NT2/D1 (cell line): ENCODE measurements at regions not wholly inside any gene's neighbourhood (a gene's known extent, or its start where the extent isn't known, plus 50 kb on each side); places are given as distances from the start of the nearest gene placed in this dataset.

Experiments used
- SUZ12 ChIP-seq: IDR thresholded peaks from 2 replicates; pipeline ENCODE4 v1.6.1; 2011; ENCODE audit not compliant: insufficient read length, insufficient read depth; ENCODE audit errors: extremely low read depth
- YY1 ChIP-seq: IDR thresholded peaks from 2 replicates; pipeline ENCODE4 v1.6.1; 2011; ENCODE audit not compliant: insufficient read length, insufficient read depth
- ZNF274 ChIP-seq: IDR thresholded peaks from 2 replicates; pipeline ENCODE4 v1.6.1; 2011; ENCODE audit warnings: mild to moderate bottlenecking, low read depth, low read length

DNA sequence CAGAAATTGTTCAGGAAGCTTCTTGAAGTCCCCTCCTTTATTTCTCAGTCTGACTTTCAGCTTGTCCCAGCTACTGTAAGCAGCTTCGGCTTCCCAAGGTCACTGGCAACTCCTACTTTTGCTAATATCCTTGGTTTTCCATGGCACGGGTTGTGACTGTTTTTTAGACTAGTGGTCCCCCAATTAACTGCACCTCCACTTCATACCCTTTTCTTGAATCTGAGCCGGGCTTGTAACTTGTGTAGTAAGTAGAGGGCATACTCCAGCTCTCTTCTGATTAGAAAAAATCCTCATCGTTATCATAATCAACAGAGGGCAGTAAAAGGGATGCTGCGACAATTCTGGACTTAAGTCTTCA, 162.3 kb upstream of the TNFAIP3 start:
- TF ChIP-seq YY1 (no peak), ZNF274 (no peak), SUZ12 (no peak)
